ENCODE measurements at regions not wholly inside any gene's neighbourhood (a gene's known extent, or its start where the extent isn't known, plus 50 kb on each side); places are given as distances from the start of the nearest gene placed in this dataset.

DNA sequence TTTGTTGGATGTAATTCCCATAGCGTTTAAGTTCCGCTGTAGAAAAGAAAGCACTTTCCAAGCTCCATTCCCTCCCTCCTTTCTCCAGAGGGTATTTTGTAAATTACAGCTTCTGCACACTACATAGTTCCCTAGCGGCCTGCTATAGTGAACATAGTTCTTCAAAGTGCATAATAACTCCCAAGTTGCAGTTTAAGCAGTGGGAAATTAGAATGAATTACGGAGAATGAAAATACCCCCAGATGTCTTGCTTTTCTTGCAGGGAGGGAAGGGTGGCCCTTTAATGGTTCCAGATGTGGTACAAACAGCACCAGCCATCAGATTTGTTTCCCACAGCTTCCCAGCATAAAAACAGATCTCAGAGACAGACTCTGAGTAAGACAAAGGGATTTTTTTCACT is 893.9 kb downstream of the SUCLG1 start:
- no peak for DNase-seq (ENCODE audit: low spot score)

DNA sequence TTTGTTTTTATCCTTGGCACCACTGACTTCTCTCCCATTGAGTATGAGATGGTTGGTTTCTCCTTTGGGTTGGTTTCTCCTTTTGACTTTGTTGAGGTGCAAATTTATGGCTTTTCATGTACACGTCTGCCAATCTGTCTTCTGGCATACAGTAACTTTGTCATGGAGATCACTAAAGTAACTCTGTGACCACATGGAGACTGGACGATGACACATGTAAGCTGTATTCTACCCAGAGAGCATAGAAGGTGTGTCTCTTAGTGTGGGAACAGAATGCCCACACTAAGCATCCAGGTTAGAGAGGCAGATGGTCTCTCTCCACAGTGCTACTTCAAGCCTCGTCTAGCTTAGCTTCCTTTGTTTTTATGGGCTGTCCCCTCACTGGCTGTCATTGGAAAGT is 897.5 kb downstream of the SUCLG1 start:
- no peak for DNase-seq (ENCODE audit: low spot score)

DNA sequence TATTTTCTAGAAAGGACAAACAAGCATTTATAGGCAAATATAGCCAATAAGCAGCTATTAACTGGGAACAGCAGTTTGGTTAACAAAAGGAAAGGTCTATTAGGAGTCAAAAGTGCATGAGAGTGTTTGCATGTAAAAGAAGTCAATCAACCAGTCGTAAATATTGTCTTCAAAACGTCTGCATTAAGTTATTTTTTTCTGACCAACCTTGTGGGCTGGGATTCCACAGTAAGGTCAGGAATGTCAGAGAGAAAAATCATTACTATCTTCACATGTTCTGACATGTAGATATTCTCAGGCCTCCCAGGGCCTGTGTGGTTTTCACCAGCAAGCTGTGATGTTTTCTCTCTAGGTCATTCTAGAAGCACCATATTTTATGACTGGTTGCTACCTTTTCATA is 922.5 kb downstream of the SUCLG1 start:
- no peak for DNase-seq (ENCODE audit: low spot score)

GRCh38 chr2:83534416-83534815 is 924.7 kb downstream of the SUCLG1 start:
- no peak for DNase-seq (ENCODE audit: low spot score)

GRCh38 chr2:83531206-83531826 is 927.8 kb downstream of the SUCLG1 start:
- DNase-seq (ENCODE audit: low spot score), result no peak

DNA sequence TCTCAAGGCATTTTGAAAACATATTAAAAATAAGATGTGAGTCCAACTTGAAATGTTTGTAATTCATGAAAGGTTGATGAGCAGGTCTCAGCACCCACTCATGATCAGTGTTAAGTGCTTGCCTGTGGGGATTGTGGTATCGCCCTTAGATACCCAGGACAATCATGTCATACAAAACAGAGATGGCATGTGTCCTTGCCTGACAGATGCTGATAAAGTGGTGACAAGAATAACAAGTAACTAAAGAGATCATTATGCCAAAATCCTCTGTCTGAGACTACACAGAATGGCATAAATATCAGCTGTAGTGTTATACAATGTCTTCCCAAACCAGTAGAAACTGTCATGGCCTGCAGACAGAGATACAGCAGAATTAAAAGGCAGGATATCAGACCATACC is 930.3 kb downstream of the SUCLG1 start:
- DNase-seq (ENCODE audit: low spot score), result no peak

- no peak for DNase-seq (ENCODE audit: low spot score)
These were observed 936.1 kb downstream of the SUCLG1 start for GRCh38 chr2:83522891-83523493.

DNA sequence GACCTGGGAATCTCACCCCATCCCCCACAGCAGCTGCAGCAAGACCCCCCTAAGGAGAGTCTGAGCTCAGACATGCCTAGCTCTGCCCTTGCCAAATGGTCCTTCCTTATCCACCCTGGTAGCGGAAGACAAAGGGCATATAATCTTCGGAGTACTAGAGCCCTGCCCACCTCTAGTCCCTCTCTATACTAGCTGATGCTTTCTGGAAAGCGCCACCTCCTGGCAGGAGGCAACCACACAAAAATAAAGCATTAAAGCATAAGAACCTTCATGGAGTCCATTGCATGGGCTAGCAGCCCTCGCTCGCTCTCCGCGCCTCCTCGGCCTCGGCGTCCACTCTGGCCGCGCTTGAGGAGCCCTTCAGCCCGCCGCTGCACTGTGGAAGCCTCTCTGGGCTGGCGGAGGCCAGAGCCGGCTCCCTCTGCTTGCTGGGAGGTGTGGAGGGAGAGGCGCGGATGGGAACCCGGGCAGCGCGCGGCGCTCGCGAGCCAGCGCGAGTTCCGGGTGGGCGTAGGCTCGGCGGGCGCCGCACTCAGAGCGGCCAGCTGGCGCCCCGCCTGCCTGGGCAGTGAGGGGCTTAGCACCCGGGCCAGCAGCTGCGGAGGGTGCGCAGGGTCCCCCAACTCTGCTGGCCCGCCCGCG is 941.2 kb downstream of the SUCLG1 start:
- DNase-seq (ENCODE audit: low spot score), result no peak

DNA sequence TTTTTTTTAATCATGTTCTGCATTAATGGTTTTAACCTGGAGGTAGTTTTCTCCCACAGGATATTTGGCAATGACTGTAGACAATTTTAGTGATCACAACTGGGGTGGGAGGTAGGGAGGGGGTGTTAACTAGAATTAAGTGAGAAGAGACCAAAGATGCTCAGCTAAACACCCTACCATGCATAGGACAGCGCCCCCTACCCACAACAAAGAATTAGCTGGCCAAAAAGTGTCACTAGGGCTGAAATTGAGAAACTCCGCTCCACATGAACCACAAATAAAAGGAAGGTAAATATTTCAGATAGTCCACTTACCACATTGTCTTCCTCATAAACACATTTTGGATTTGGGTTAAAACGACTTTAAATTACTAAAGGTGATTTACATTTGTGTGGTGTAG is 942.6 kb downstream of the SUCLG1 start:
- no peak for DNase-seq (ENCODE audit: low spot score)

DNA sequence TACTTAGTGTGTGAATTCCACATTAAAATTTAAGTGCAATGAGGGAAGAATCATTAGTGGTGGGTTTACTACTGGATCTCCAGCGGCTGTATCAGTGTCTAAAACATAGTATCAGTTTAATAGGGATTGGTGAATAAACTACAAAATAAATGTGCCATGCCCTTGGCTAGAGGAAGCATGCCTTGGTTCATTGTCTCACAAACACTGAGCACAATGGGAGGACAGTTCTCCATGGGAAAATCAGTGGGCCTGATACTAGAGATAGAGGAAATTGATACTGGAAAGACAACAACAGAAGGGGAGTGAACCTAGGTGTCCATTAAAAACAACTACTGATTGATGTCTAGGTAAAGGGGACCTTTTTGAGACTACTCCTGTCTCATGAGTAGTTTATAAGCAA is 971.6 kb downstream of the SUCLG1 start:
- no peak for DNase-seq (ENCODE audit: low spot score)

GRCh38 chr2:83481436-83481835 is 977.6 kb downstream of the SUCLG1 start:
- no peak for DNase-seq (ENCODE audit: low spot score)

DNA sequence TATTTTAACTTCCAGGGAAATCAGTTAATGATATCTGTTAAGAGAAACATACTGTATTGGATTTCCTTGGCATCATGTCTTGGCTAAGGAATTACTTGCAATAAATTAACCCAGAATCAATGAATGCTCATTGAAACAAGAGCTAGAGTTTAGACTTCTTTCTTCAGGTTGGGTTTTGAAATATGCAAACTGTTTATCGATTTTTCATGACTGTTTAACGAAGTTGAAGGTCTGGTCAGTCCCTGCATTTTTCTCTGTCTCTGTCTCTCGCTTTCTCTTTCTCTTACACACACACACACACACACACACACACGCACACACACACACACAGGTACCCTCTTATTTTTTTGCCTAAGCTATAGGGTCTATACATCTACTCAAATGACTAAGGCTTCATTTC is 981.0 kb downstream of the SUCLG1 start:
- DNase-seq (ENCODE audit: low spot score), result no peak

- no peak for DNase-seq (ENCODE audit: low spot score)
These were observed 983.7 kb downstream of the SUCLG1 start for GRCh38 chr2:83475371-83475770.

GRCh38 chr2:83471655-83472054 is 987.4 kb downstream of the SUCLG1 start:
- no peak for DNase-seq (ENCODE audit: low spot score)

DNA sequence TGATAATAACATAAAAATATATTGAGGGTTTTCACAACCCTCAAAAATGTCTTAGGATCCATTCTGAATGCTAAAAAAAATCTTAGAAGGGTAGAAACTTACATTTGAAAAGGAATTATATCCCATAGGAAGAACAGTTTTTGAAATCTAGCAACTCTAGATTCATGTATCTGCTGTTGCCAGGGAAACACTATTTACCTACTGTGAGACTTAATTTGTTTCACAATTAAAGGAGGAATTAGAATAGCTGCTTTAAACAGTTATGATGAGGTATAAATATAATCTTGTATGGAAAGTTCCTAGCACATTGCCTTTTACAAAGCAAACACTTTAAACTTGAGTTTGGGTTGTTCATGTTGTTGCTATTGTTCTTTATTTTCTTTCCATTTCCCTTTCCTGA is 988.2 kb downstream of the SUCLG1 start:
- no peak for DNase-seq (ENCODE audit: low spot score)

- no peak for DNase-seq (ENCODE audit: low spot score)
These were observed 994.6 kb downstream of the SUCLG1 start for GRCh38 chr2:83464444-83464843.

GRCh38 chr2:83462881-83463280 is 996.2 kb downstream of the SUCLG1 start:
- no peak for DNase-seq (ENCODE audit: low spot score)

DNA sequence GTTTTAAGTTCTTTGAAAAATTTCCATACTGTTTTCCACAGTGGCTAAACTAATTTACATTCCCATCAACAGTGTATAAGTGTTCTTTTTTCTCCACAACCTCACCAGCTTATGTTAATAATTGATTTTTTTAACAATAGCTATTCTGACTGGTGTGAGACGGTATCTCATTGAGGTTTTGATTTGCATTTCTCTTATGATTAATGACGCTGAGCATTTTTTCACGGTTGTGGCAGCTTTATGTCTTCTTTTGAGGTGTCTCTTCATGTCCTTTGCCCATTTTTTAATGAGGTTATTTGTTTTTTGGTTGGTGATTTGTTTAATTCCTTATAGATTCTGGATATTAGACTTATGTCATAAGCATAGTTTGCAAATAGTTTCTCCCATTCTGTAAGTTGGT is 997.9 kb downstream of the SUCLG1 start:
- DNase-seq (ENCODE audit: low spot score), result no peak

DNA sequence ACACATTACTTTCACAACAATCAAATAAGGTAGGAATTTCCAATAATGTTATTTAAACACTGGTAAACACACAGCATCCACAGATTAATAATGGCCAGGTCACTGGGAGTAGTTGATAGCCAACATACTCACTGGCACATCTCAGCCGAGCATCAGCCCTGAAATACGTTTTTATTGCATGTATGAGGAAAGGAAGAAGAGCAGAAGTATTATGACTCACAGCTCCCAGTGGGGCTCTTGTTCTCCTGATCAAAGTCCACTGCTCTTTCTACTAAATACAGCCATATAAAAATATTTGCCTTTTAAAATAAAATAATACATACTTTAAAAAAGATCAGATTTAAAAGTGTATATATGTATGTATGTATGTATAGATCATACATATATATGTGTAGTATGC is 999.6 kb downstream of the SUCLG1 start:
- no peak for DNase-seq (ENCODE audit: low spot score)

GRCh38 chr2:83435989-83436388 is 1023.1 kb downstream of the SUCLG1 start:
- DNase-seq (ENCODE audit: low spot score), result no peak

GRCh38 chr2:83420993-83421392 is 1038.1 kb downstream of the SUCLG1 start:
- DNase-seq (ENCODE audit: low spot score), result no peak

- DNase-seq (ENCODE audit: low spot score), result no peak
These were observed 1064.8 kb downstream of the SUCLG1 start for GRCh38 chr2:83394134-83394904.

DNA sequence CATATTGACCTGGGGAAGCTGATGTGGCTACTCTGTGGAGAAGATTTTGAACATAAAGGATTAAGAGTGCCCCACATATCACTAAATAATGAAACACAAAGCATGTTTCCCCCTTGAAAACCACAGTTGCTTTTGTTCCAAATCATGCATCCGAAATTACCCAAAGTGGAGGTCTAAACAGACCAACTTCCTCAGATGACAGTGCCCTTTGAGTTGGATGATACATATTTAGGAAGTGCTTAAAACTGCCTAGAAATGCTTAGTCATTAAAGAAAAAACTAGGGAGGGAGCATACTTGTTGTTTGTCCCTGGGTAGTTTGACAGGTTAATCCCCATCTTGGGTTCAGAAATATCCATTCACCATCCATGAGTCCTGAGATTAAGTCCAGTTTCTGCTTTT is 1070.3 kb downstream of the SUCLG1 start:
- DNase-seq (ENCODE audit: low spot score), result no peak

All from globus pallidus (tissue), 1 donor.